HG03039 (cell line): ENCODE measurements at regions not wholly inside any gene's neighbourhood (a gene's known extent, or its start where the extent isn't known, plus 50 kb on each side); places are given as distances from the start of the nearest gene placed in this dataset.
"Not testable (repeated sequence)": the region's sequence is repeated elsewhere in the genome, so short reads cannot be mapped to it uniquely, and the experiment has no call there.

Source experiments
- ATAC-seq: cut with Tn5 transposase; IDR thresholded peaks from one replicate; pipeline ENCODE4 v1.9.1; 2021; ENCODE audit warnings: mild to moderate bottlenecking, moderate library complexity; ENCODE audit not compliant: unreplicated experiment

DNA sequence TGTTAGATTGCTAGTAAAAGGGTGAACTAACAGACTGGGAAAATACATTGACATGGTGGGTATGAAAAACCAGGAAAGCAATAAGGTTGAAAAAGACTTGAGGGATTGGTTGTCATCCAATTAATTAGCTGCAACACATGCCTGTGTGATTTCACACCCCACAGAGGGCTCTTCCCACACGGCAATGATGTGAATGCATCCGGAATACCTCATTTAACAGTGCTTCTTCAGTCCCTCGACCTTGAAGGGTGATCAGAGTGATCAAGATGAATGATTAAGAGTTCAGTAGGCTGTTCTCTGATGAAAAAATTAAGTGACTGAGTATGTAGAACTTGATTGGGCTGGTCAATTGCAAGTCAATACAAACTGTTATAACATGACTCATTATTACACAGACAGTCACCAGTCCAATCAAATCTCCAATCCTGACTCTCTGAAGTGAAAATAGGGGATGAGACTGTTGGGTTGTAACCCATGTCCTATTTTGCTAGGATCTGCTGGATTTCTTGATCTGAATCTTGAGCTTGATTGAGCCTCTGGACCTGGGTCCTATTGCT lies 924.9 kb upstream of the FAM98A start:
- ATAC-seq: no peak

DNA sequence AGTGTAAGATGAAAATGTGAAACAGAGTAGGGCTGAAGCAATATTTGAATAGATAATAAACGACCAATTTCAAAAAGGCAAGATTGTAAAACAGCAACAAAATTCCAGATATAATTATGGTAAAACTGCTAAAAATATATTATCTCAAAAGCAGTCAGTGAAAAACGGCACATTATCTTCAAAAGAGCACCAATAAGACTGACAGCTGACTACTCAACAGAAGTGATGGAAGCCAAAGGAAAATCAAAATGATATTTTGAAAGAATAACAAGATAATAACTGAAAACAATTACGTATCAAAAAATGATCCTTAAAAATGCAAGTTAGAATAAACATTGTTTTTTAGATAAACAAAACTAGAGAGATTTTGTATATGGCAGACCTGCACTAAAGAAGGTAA lies 920.6 kb upstream of the FAM98A start:
- no peak for ATAC-seq

GRCh38 chr2:34498561-34498960 lies 899.5 kb upstream of the FAM98A start:
- ATAC-seq: no peak

DNA sequence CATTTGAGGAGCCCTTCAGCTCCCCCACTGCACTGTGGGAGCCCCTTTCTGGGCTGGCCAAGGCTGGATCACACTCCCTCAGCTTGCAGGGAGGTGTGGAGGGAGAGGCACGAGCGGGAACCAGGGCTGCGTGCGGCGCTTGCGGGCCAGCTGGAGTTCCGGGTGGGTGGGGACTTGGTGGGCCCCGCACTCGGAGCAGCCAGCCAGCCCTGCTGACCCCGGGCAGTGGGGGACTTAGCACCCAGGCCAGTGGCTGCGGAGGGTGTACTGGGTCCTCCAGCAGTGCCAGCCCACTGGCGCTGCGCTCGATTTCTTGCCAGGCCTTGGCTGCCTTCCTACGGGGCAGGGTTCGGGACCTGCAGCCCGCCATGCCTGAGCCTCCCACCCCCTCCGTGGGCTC lies 895.1 kb upstream of the FAM98A start:
- ATAC-seq: not testable (repeated sequence)

DNA sequence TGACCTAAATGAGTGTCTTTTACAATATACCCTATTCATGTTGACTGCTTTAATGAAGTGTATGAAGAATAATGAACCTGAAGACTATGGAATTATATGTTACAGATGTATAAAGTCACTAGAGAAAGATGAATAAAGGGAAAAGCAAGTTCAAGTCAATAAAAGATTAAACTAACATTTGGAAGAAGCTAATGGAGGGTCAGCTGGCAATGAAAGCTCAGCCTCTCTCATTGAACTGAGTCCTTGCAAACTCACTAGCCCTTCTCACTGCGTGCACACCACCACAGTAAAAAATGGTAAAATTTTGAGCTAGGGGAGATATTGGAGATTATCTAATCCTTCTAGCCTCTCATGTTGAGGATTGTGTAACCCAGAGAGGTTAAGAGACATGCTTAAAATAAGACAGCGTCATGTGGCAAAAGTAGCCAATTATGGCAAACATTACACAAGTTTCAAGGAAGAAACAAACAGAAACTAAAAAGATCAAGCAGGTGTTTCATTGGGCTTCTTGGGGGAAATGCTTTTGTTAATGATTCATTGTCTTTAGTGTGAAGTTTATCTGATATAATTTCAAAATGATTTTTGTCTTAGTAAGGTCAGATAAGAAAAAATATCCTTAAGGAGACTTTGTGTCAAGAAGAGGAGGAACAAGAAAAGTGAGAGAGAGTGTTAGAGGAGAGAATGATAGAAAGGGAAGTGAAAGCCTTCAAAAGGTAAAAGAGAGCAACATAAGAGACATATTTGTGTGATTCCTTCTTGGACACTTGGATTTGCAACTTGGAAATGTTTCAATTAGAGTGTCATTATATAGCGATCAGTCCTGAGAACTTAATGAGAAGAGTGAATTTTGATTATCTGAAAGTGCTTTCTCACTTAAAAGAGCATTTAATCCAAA lies 893.7 kb upstream of the FAM98A start:
- ATAC-seq: no peak

GRCh38 chr2:34486965-34487364 lies 887.9 kb upstream of the FAM98A start:
- no peak for ATAC-seq

GRCh38 chr2:34481542-34481941 lies 882.4 kb upstream of the FAM98A start:
- ATAC-seq: no peak

DNA sequence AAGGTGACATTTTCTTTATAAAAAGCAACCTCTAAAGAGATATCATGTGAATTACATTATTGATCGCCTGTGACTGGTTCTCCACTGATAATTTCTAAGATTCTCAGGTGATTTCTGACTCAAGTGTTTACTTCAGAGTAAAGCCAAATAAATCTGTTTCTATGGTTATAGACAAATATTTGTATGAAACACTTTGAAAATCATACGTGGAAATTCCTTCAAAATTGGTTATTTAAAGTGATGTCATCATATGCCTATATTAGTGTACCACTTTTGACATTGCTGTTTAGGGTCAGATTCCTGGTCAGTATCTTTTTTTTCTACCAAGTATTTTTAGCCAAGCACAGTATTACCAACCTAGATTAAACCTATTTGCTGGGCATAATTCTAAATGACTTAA lies 881.3 kb upstream of the FAM98A start:
- no peak for ATAC-seq

- ATAC-seq: no peak
These were observed 876.1 kb upstream of the FAM98A start for GRCh38 chr2:34475156-34475555.

- no peak for ATAC-seq
These were observed 875.5 kb upstream of the FAM98A start for GRCh38 chr2:34474646-34475045.

- no peak for ATAC-seq
These were observed 848.0 kb upstream of the FAM98A start for GRCh38 chr2:34447097-34447496.

- no peak for ATAC-seq
These were observed 824.2 kb upstream of the FAM98A start for GRCh38 chr2:34423301-34423700.

GRCh38 chr2:34419856-34420255 lies 820.8 kb upstream of the FAM98A start:
- ATAC-seq: no peak

DNA sequence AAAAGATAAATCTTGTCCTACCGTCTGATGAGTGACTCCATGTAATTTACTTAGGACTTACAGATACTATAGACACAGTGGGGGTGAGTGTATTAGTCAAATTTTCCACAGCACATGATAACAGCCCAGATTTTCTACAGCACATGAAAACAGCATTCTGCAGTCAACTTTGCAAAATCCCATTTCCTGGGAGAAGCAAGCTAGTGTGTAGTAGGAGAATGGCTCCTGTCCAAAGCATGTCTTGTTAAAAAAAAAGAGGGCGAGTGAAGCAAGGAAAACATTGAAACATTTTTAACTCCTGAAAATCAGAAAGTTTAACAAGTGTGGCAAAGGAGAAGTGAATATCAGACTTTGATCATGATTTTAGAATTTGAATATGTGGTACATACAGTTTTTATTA lies 817.8 kb upstream of the FAM98A start:
- ATAC-seq: no peak

- no peak for ATAC-seq
These were observed 815.8 kb upstream of the FAM98A start for GRCh38 chr2:34414856-34415255.

DNA sequence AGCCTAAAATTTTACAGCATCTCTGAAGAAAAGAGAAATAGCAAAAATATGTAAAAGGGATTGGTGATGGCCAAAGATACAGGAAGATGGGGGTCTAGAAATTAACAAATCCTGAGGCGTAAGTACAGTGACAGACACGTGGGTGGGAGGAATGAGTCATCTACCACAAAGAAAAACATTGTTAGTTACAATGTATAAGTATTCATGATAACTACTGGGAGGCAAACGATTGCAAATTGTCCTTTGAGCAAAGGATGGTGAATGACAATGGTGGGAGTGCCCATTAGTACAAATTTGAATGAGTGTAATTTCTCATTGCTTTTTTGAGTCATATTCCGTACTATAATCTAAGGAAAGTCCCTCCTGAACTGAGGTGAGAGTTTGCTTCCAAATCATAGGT lies 809.0 kb upstream of the FAM98A start:
- ATAC-seq: no peak

DNA sequence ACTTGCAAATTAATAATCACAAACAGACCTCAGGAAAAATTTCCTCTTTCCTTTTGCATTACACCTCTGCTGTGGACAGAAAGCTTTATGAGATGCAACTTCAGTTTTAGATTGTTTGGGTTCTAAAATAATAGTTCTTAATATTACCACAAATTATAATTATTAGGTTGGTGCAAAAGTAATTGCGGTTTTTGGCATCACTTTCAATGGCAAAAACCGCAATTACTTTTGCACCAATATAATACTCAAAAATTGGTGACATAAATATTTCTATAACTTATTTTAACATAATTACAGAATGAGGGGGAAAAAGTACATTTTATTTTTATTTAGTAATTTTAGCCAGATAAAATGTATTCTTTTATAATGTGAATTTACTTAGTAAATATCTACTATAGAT lies 804.4 kb upstream of the FAM98A start:
- no peak for ATAC-seq

DNA sequence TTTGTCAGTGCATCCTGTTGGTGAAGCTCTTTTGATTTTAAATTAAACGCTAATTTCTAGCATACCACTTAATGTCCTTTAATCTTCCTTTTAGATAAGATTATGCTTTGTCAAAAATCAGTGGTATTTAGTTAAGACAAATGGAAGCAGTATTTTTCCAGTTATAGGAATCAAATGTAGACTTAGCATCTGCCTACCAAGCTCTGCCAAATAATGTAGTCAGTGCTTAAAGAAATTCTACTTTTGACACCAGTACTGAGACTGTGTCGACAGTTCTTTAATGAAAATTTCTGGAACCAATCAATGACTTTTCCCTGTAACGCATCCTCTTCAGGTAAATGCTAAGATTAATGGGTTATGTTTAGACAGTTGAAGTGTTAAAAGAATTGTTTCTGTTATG lies 803.3 kb upstream of the FAM98A start:
- ATAC-seq: no peak

- no peak for ATAC-seq
These were observed 802.1 kb upstream of the FAM98A start for GRCh38 chr2:34401186-34401585.

GRCh38 chr2:34388446-34388845 lies 789.3 kb upstream of the FAM98A start:
- ATAC-seq: no peak

DNA sequence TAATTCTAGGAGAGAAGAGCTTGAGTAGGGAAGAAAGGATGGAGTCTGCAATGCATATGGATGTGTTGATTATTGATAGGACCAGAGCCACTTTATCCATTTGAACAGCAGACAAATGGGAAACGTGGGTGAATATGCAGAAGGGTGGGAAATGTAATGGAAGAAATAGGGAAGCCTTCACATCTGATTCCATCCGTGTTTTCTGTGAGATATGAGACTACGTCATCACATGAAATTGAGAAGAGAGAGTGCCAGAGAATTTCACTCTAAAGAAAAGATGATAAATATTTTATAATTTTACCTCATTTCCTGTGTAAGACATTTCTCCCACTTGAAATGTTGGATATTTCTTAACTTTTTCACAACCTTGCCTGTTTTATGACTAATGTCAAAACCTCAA lies 788.4 kb upstream of the FAM98A start:
- ATAC-seq: no peak

DNA sequence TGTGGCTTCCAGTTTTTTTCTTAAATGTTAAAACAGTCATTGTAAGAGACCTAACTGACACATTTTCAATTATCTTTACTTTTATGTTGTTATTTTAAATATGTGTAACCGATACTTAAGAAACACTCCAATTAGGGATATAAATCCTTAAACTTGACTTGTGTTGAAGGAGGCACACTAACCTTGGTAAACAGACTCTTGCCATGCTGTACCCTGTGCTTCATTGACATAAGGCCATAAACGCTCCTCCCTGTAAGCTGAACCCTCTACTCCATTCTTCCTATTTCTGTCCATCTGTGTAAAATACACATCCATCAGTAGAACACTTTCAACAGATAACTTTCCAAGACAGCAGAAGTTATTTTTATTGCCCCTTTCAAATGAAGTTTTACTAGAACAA lies 780.5 kb upstream of the FAM98A start:
- ATAC-seq: no peak
